ENCODE measurements at regions not wholly inside any gene's neighbourhood (a gene's known extent, or its start where the extent isn't known, plus 50 kb on each side); places are given as distances from the start of the nearest gene placed in this dataset.

- ChIA-PET POLR2A (interaction anchor here (0.5 to 5.0 kb wide), 11 partner anchors 13 to 201 kb away, joined by 3 to 28 read pairs (median 3); partner anchors contain the start of gene PRDM1), CTCF (ENCODE audit: unreplicated experiment) (no interaction called here)
- no TSS peak for BruUV-seq (replicated peaks)
- H3K4me1 ChIP-seq (ENCODE audit: insufficient read depth, low read length, poor library complexity, severe bottlenecking): peaks cover 35% of the 10 kb centered on the region
- peak overlapping the region; percentile 2; the same call in 1 of the 2 replicates for H2AFZ ChIP-seq (ENCODE audit: low read length)
- H3K4me2 ChIP-seq (ENCODE audit: low read length): no peak overlapping the region
- H3K79me2 ChIP-seq (ENCODE audit: insufficient read depth, low read depth, low read length): no peaks in the 10 kb centered on the region
- no peaks in the 10 kb centered on the region for H3K9me3 ChIP-seq (ENCODE audit: low read length)
- no peak overlapping the region for H3K27ac ChIP-seq (ENCODE audit: low read depth, low read length, poor library complexity, severe bottlenecking)
- no peaks in the 10 kb centered on the region for H4K20me1 ChIP-seq (ENCODE audit: insufficient read depth, low read length)
- H3K9me2 ChIP-seq (ENCODE audit: insufficient read depth, low read length): no peaks in the 10 kb centered on the region
- no peak for DNase-seq (ENCODE audit: low spot score)
- H3K4me3 ChIP-seq (ENCODE audit: low read depth, low read length, poor library complexity, severe bottlenecking): no peak overlapping the region
- H3K36me3 ChIP-seq (ENCODE audit: insufficient read depth, low read length): no peaks in the 10 kb centered on the region
- no peak for TF ChIP-seq EZH2phosphoT487 (IDR thresholded peaks at IDR 0.05; ENCODE audit: borderline replicate concordance, low read depth, low read length)
- no peak for TF ChIP-seq CTCF (conservative IDR thresholded peaks at IDR 0.05; ENCODE audit: low read length)
- intact Hi-C loops (cut with micrococcal nuclease; ENCODE audit: unreplicated experiment): loop anchor here (5.0 kb wide), 2 partner anchors 198 to 258 kb away; no protein-coding TSS in a partner anchor
Measured at GRCh38 chr6:105990151-105990550, 96.0 kb upstream of the PRDM1 start.

DNA sequence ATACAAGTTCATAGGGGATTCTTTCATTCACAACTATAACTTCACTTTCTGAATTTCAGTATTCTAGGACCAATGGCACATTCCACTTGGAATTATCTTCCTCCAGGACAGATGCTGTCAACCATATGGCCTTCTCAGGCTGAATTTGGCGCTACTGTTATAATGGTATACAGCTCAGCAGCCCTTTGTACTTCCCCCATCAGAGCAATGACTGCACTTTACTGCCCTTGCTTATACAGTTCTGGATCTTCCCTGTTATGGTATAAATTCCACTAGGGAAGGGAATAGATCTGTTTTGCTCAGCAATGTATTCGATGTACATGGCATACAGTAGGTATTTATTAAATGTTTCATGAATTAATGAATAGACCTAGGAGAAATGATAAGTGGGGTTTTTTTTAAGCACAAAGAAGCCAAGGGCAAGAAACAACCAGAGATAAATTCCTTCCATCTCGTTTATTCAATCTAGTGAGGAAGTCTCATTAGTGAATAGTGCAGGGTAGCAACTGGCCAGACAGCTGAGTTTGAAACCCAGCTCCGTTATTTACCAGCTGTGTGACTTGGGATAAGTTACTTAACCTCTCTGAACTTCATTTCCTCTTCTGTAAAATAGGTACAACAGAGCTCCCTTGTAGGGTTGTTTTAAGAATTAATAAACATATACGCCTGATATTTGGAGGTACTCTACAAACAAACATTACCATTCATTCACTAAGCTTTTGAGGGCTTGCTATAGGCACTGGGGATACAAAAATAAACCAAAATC, 97.1 kb upstream of the PRDM1 start:
- no peaks in the 10 kb centered on the region for H3K9me3 ChIP-seq (ENCODE audit: low read length)
- H3K4me1 ChIP-seq (ENCODE audit: insufficient read depth, low read length, poor library complexity, severe bottlenecking): peaks cover 24% of the 10 kb centered on the region
- no peaks in the 10 kb centered on the region for H3K36me3 ChIP-seq (ENCODE audit: insufficient read depth, low read length)
- no peaks in the 10 kb centered on the region for H3K79me2 ChIP-seq (ENCODE audit: insufficient read depth, low read depth, low read length)
- no peak overlapping the region for H3K27ac ChIP-seq (ENCODE audit: low read depth, low read length, poor library complexity, severe bottlenecking)
- no peak for TF ChIP-seq CTCF (conservative IDR thresholded peaks at IDR 0.05; ENCODE audit: low read length)
- H3K4me3 ChIP-seq (ENCODE audit: low read depth, low read length, poor library complexity, severe bottlenecking): no peak overlapping the region
- no peaks in the 10 kb centered on the region for H3K9me2 ChIP-seq (ENCODE audit: insufficient read depth, low read length)
- H4K20me1 ChIP-seq (ENCODE audit: insufficient read depth, low read length): no peaks in the 10 kb centered on the region
- no TSS peak for BruUV-seq (replicated peaks)
- ChIA-PET POLR2A (interaction anchor here (0.6 to 5.0 kb wide), 5 partner anchors 14 to 266 kb away, joined by 3 to 28 read pairs (median 3); no protein-coding TSS in a partner anchor), CTCF (ENCODE audit: unreplicated experiment) (no interaction called here)
- 0 out of 2 replicates have a peak overlapping the region, but pooled peaks have one; percentile 2 for H2AFZ ChIP-seq (ENCODE audit: low read length)
- H3K4me2 ChIP-seq (ENCODE audit: low read length): no peak overlapping the region
- intact Hi-C loops (cut with micrococcal nuclease; ENCODE audit: unreplicated experiment): no loop called here
- DNase-seq (ENCODE audit: low spot score): no peak

- TF ChIP-seq EZH2phosphoT487 (IDR thresholded peaks at IDR 0.05; ENCODE audit: borderline replicate concordance, low read depth, low read length) (no peak), CTCF (conservative IDR thresholded peaks at IDR 0.05; ENCODE audit: low read length) (no peak)
- H3K36me3 ChIP-seq (ENCODE audit: insufficient read depth, low read length): no peaks in the 10 kb centered on the region
- H2AFZ ChIP-seq (ENCODE audit: low read length): no peak overlapping the region
- no peak overlapping the region for H3K4me2 ChIP-seq (ENCODE audit: low read length)
- POLR2A ChIA-PET: interaction anchor here (0.6 to 0.9 kb wide), 2 partner anchors 20 to 266 kb away, joined by 3 to 4 read pairs; no protein-coding TSS in a partner anchor
- H3K9me2 ChIP-seq (ENCODE audit: insufficient read depth, low read length): no peaks in the 10 kb centered on the region
- no peaks in the 10 kb centered on the region for H3K9me3 ChIP-seq (ENCODE audit: low read length)
- no peaks in the 10 kb centered on the region for H4K20me1 ChIP-seq (ENCODE audit: insufficient read depth, low read length)
- no peak for DNase-seq (ENCODE audit: low spot score)
- intact Hi-C loops (cut with micrococcal nuclease; ENCODE audit: unreplicated experiment): no loop called here
- peaks cover 19% of the 10 kb centered on the region for H3K4me1 ChIP-seq (ENCODE audit: insufficient read depth, low read length, poor library complexity, severe bottlenecking)
- H3K4me3 ChIP-seq (ENCODE audit: low read depth, low read length, poor library complexity, severe bottlenecking): no peak overlapping the region
- CTCF ChIA-PET (ENCODE audit: unreplicated experiment): no interaction called here
- BruUV-seq (replicated peaks): no TSS peak
- H3K79me2 ChIP-seq (ENCODE audit: insufficient read depth, low read depth, low read length): no peaks in the 10 kb centered on the region
- H3K27ac ChIP-seq (ENCODE audit: low read depth, low read length, poor library complexity, severe bottlenecking): no peak overlapping the region
Measured at GRCh38 chr6:105988321-105988720, 97.8 kb upstream of the PRDM1 start.

Measured in OCI-LY7 (cell line).